ENCODE measurements at regions not wholly inside any gene's neighbourhood (a gene's known extent, or its start where the extent isn't known, plus 50 kb on each side); places are given as distances from the start of the nearest gene placed in this dataset.

GRCh38 chr10:105834261-105835059 is 1193.4 kb downstream of the SORCS3 start:
- TF ChIP-seq CTCF (IDR thresholded peaks at IDR 0.05) (no peak), POLR2A (IDR thresholded peaks at IDR 0.05) (no peak)
